Cardiac fibroblast (primary cell): ENCODE measurements at regions not wholly inside any gene's neighbourhood (a gene's known extent, or its start where the extent isn't known, plus 50 kb on each side); places are given as distances from the start of the nearest gene placed in this dataset.

Experiments
- DNase-seq, 2 donors: peaks; one replicate each; pipeline versions ENCODE4 v3.0.0 to v3.0.0-alpha.2; 2010; ENCODE audit warnings: low read depth in 2 of 2
- H3K4me3 ChIP-seq, 2 donors: replicated peaks in 1 of 2; 1 replicate in 1 of 2; 2 replicates in 1 of 2; pipeline ENCODE4 v1.5.1; 2011; ENCODE audit warnings: low read depth in 2 of 2, low read length in 2 of 2, mild to moderate bottlenecking in 2 of 2, moderate library complexity in 1 of 2
- TF ChIP-seq, protein P1 (sequence below): IDR thresholded peaks from one replicate; pipeline ENCODE4 v1.5.1; 2011; ENCODE audit warnings: low read depth, mild to moderate bottlenecking, low read length, inconsistent platforms

DNA sequence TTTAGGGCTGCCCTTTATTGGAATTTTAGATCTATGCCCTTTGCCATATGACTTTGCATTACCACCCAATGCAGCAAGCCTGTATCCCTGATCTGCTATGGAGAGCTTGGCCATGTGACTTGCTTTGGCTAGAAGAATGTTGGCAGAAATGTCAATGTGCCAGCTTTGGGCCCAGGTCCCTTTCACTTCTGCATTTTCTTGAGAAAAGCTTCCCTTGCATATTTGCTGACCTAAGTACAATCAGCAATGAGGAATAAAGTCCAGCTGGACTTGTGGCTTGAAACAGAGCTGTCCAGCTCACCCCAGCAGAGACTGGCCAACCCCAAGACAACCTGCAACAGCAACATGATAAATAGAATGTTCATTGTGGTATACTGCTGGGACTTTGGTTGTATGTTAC lies 135.9 kb downstream of the PAH start:
- no peak for DNase-seq
- TF ChIP-seq, protein P1, sequence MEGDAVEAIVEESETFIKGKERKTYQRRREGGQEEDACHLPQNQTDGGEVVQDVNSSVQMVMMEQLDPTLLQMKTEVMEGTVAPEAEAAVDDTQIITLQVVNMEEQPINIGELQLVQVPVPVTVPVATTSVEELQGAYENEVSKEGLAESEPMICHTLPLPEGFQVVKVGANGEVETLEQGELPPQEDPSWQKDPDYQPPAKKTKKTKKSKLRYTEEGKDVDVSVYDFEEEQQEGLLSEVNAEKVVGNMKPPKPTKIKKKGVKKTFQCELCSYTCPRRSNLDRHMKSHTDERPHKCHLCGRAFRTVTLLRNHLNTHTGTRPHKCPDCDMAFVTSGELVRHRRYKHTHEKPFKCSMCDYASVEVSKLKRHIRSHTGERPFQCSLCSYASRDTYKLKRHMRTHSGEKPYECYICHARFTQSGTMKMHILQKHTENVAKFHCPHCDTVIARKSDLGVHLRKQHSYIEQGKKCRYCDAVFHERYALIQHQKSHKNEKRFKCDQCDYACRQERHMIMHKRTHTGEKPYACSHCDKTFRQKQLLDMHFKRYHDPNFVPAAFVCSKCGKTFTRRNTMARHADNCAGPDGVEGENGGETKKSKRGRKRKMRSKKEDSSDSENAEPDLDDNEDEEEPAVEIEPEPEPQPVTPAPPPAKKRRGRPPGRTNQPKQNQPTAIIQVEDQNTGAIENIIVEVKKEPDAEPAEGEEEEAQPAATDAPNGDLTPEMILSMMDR: no peak
- no peak overlapping the region for H3K4me3 ChIP-seq

DNA sequence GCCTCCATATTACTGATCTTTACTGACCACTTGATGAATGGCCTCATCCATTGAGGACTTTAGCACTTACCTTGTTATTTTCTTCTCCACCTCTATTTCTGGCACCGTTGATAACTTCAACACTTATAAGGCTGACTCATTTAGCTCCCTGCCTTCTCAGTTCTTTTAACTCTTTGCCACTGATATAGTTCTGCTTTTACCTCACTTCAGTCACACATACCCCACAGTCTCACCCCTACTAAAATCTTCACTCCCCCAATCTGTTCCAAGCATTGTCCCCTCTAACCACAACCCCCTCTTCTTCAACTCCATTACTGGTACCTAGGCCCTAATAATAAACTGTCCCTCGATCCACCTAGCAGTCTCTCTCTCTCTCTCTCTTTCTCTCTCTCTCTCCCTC lies 141.0 kb downstream of the PAH start:
- DNase-seq: no peak
- H3K4me3 ChIP-seq: no peak overlapping the region
- TF ChIP-seq, protein P1: no peak

DNA sequence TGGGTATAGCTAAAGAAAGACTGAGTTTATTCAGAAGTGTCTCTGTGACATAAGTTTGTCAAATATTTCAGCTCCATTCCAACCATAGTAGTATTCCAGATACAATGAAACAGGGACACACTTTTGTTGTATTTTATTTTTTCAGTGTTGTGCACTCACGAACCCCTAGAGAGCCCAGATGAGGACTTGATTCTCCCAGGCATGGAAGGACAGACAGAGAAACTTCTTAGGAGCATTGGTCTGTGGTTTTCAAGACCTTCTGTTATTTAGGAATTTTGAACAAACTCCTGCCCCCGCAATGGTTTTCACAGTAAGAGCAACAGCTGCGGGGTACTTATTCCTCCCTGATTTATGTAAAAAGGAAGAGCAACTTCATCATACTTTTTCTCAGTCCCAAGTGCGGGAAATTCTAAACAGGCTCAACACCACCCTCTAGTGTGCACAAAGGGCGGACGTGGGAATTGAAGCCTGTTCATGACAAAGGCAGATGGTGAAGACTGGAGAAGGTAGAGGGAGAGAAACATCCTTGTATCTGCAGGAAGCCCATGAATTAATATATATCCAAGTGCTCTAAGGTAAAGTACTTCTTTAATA lies 147.6 kb downstream of the PAH start:
- H3K4me3 ChIP-seq: no peak overlapping the region
- DNase-seq: peak; percentile 57 to 66
- TF ChIP-seq, protein P1: peak; percentile 51

DNA sequence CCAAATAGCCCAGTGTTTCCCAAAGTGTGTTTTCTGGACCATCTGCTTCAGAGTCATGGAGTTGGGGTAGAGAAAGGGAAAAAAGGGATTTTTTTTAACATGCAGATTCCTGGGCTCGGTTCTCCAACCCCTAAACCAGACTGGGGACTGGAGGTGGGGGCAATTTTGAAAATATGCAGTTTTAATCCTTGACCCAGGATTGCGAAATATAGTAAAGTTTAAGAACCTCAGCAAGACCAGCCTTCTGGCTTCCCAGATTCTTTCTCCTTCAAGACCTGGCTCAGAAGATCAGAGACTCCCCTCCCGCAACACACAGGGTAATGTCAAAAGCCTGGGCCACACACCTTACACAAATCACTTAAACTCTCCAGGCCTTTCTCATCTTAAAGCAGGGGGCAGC lies 150.1 kb downstream of the PAH start:
- no peak for DNase-seq
- TF ChIP-seq, protein P1: no peak
- no peak overlapping the region for H3K4me3 ChIP-seq

DNA sequence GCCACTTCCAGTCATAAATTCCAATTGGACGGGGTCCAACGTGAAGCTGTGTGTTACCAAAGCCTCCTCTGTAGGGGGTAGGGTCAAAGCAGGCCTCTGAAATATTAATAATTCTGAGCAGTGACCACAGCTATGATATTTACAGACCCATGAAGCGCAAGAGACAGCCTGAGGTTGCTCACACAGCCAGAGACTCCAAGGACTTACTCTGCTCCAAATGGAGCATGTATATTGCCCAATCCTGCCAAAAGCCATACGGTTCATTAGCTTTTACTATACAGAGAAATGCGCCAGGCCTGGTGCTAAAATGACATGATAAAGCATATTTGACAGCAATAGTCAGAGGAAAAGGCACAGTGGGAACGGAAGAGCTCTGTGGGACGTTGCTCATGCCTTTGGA lies 151.3 kb downstream of the PAH start:
- peak in 1 of 2 donors; percentile 31 for DNase-seq
- no peak overlapping the region for H3K4me3 ChIP-seq
- TF ChIP-seq, protein P1: no peak

DNA sequence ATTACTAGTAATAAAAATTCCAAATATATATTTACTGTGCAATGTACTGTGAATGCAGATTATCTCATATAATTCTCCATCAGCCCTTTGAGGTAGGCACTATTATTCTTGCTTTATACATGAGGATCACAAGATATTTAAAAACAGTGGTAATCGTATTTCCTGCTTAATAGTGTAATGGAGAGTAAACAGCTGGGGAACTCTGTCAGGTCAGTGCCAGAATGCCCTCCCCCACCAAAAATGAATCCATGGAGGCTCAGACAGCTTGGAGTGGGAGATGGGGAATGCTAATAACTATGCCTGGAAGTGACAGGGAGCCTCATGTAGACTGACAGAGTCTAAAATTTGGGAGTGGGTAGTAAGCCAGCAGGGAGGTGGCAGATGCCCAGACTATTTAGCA lies 153.6 kb downstream of the PAH start:
- DNase-seq: no peak
- H3K4me3 ChIP-seq: no peak overlapping the region
- TF ChIP-seq, protein P1: no peak

DNA sequence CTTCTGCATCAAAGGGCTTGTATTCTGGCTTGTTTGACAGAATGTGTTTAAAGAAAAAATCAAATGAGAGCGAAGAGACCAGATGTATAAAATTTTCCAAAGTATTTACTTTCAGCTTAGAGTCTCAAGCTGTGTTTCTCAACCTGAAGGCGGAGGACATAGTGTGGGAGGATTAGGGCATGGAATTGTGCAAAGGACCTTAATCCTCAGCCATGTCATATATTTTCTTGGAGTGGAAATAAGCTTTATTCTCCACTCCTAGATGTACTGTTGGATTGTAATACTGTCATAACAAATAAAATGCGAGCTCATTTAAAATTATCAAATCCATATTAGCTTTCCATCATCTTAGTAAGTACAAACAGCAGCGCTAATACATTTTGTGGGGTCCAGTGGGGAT lies 154.0 kb downstream of the PAH start:
- H3K4me3 ChIP-seq: no peak overlapping the region
- TF ChIP-seq, protein P1: no peak
- DNase-seq: no peak
